ENCODE measurements at regions not wholly inside any gene's neighbourhood (a gene's known extent, or its start where the extent isn't known, plus 50 kb on each side); places are given as distances from the start of the nearest gene placed in this dataset.
"Not testable (repeated sequence)": the region's sequence is repeated elsewhere in the genome, so short reads cannot be mapped to it uniquely, and the experiment has no call there.

DNA sequence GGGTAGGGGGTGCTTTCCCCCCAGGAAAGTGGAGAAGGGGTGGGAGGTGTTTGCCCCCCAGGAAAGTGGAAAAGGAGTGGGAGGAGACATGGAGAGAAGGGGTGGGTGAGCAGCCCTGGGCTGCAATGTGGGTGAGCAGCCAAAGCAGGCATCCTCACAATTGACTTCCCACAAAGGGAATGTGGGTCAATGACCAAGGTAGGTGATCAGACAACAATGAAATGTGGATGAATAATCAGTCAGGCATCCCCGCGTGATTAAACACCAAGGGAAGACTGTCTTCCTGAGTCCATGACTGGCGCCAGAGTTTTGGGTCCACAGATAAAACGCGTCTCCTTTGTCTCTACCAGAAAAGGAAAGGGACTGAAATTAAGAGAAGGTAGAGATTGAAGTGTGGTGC is 558.8 kb downstream of the ADGRL2 start:
- not testable (repeated sequence) for DNase-seq (ENCODE audit: low spot score)

DNA sequence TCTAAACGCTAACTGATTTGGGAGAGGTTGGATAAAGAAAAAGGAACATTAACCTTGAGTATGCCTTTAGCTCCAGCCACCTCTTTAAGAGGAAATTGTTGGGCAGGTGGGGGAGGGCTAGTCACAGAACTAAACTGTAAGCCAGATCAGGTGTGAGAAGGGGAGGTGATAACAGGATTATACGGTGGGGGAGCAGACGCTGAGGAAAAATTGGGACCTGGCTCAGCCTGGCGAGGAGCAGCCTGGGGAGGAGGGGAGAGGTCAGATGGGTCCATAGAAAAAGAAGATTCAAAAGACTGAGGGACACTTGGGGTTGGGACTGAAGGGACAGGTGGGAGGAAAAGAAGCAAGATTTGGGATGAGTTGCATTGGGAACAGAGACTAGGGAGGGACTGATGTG is 558.0 kb downstream of the ADGRL2 start:
- DNase-seq (ENCODE audit: low spot score): not testable (repeated sequence)

DNA sequence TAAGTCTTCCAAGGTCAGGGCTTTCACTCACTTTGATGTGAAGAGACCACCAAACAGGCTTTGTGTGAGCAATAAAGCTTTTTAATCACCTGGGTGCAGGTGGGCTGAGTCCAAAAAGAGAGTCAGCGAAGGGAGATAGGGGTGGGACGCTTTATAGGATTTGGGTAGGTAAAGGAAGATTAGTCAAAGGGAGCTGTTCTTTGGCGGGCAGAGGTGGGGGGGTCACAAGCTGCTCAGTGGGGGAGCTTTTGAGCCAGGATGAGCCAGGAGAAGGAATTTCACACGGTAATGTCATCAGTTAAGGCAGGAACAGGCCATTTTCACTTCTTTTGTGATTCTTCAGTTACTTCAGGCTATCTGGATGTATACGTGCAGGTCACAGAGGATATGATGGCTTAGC is 553.8 kb downstream of the ADGRL2 start:
- DNase-seq (ENCODE audit: low spot score): not testable (repeated sequence)

DNA sequence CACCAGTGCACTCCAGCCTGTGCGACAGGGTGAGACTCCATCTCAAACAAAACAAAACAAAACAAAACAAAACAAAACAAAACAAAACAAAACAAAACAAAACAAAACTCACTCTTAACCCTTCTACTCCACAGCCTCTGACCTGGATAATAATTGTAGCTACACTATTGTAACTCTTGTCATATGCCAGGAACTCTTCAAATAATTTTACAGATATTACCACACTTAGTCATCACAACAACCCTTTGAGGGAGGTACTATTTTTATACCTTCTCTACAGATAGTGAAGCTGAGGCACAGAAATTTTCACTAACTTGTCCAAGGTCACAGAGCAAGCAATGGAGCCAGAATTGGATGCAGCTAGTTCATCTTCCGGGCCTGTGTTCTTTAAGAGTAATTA is 547.8 kb downstream of the ADGRL2 start:
- DNase-seq (ENCODE audit: low spot score): no peak

DNA sequence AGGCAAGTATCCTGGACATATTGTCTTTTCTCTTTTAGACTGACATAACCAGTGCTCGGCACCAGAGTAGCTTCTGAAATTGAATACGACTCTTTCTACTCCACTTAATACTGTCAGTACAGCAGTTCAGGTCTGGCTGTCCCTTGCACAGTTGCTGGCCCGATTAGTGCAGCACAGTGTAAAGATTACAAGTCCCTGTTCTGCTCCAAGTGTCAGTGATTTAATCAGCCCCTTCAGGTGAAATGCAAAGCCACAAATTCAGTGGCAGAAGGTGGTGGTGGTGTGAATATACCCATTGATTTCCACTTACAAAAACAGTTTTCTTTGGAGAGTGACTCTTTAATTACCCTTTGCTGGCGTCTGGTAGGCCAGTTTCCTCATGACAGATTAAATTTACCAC is 545.4 kb downstream of the ADGRL2 start:
- DNase-seq (ENCODE audit: low spot score): no peak

DNA sequence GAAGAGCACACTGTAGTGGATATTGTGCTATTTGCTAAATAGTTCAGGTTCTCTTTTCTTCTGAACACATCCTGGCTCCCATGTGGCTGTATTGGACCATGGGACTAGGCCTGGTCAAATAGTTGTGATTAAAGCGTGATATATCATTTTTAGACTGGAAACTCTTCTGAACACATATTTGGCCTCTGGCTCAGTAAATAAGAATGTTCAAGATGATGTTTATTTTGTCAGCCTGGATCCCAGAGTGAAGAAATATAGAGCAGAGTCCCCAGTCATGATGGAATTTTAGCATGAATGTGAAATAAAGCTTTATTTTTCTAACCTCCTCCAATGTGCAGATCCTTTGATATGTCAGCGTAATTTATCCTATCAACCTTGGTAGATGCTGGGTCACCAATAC is 542.6 kb downstream of the ADGRL2 start:
- no peak for DNase-seq (ENCODE audit: low spot score)

DNA sequence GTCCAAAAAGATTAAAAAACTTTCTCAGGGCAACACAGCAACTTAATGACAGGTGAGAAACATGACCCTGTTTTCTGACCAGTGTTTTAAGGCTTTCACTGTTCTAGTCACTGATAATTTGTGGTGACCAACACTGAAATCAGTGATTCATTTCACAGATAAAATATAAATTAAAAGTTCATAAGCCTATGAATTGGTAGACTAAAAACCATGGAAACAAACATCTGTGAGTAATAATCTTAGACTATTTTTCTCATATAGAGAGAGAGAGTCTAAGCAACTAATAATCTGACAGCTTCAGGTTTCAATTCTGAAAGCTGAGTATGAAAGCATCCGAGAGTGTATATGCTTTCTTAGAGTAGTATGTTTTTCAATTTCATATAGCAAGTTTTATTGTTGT is 536.9 kb downstream of the ADGRL2 start:
- DNase-seq (ENCODE audit: low spot score): no peak

DNA sequence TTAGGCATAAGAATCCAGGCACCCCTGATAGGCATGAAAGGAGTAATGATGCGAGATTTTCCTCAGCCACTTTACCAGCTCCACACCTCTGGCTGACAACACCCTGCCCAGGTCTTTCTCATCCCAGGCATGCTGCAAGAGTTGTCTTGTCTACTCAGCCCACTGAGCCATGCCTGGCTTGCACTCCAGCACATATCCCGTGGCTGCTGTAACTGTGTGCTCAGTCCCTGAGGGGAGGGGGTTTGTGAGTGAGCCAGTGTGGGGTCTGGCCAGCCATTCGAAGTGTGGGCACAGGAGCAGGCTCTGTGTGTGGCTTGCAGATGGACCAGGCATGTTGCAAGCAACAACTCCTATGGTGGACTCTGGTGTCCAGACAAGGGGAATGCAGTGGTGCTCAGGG is 529.6 kb downstream of the ADGRL2 start:
- no peak for DNase-seq (ENCODE audit: low spot score)

DNA sequence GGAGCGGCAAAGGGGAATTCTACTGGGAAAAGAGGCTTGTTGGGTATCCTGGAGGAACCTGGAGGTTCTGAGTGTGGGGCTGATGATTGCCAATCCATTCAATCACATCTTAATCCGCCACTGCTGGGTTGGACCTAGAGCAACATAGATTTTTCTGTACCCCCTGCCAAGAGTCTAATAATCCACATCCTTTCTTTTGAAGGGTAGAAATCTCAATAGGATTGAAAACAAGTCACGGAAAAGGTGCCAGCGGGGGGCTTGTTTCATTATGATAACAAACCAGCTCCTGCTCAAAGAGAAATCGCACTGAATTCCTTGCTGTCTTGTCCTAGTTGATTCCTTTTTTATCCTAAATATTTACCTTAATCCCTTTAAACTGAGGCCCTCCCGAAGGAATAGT is 528.5 kb downstream of the ADGRL2 start:
- DNase-seq (ENCODE audit: low spot score): no peak

DNA sequence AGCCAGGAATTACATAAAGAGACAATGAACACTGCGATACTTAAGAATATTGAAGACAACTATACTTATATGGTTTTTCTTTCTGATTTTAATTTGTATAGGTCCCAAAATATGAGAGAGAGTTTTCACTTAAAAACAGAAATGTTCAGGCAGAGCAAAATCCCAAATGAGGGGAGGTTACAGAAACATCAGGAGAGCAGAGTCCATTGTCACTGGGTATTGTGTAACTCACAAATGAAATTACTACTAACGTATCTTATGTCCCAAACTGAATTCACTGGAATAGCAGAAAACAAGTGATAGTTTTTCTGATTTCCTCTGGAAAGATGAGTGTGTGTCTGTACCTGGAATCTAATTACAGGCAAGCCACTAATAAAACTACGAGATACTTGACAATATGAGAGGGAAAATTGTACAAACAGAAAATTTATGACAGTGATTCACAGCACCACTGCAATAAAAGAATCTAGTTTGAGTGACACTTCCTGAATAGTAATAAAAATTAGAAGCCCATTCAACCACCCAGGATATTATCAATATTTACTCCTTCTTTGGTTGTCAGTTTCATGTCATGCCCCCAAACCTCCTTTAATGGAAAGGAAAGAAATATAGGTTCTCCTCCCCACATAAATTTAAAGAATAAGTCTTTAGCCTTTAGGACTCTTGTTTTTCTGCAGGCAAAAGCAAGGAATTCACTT is 522.6 kb downstream of the ADGRL2 start:
- DNase-seq (ENCODE audit: low spot score): no peak

DNA sequence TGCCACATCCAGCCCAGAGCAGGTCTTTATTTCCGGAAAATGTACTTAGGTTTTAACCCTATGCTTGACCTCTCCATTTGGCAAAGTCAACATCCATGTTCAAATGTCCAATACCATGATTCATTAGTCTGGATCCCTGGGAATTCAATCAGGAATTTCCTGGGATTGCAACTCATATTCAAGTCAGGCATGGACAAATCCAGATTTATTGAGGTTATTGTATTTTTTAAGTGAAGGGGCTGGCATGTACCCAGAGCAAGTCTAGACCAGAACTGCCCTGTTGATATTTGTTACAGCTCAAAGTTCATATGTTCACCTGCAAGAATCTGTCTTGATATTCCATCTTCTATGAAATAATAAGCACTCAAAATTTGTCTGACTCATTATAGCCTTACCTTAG is 521.1 kb downstream of the ADGRL2 start:
- no peak for DNase-seq (ENCODE audit: low spot score)

DNA sequence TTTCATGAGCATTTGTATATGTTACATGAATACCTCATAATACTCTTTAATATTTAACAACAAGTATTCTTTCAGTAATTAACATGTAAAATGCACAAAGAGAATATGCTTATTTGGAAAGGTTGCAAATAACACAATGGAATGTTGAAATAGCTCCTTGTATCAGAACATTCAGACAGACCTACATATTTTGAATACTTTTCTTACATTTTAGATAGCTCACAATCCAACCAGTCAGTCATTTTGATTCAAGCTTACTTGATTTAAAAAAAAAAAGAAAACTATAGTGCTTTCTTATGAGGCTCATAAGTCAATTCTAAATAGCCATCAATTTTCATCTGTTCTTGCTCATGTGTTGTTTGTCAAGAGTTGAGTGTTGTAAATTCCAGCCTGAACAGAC is 518.8 kb downstream of the ADGRL2 start:
- DNase-seq (ENCODE audit: low spot score): no peak

DNA sequence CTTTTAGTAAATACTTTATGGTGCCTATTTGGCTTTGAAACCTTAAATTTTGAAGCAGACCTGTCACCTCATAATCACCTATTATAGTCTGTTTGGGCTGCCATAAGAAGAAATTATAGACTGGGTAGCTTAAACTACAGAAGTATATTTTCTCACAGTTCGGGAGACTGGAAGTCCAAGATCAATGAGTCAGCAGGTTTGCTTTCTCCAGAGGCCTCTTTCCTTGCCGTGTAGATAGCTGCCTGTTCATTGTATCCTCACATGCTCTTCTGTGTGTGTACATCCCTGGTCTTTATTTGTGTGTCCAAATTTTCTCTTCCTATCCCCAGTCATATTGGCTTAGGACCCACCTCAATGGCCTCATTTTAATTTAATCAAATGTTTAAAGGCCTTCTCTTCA is 518.2 kb downstream of the ADGRL2 start:
- DNase-seq (ENCODE audit: low spot score): no peak

DNA sequence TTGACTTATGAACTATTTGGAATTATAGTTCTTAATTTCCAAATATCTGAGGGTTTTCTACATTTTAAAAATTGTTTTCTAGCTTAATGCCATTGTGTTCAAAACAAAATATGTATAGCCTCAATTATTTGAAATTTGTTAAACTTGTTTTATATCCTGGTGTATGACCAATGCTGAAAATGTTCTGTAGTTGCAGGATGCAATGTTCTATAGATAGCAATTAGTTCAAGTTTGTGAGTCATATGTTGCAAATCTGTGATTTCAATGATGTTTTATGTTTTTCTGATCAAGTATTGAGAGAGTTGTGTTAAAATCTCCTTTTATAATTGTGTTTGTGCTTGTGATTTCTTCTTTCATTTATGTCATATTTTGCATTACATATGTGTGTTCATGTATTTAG is 517.5 kb downstream of the ADGRL2 start:
- no peak for DNase-seq (ENCODE audit: low spot score)

DNA sequence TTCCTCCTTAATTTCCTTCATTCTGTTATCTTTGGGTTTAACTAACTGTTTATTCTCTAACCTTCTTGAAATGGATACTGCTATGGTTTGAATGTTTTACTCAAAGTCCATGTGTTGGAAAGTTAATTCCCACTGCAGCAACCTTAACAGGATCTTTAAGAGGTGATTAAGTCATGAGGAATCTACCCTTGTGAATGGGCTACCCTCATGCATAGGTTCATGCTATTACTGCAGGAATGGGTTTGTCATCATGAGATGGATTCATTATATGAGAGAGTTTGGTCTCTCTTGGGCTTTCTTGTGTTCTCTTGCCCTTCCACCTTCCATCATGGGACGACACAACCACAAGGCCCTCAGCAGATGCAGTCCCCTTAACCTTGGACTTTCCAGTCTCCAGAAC is 516.9 kb downstream of the ADGRL2 start:
- no peak for DNase-seq (ENCODE audit: low spot score)

DNA sequence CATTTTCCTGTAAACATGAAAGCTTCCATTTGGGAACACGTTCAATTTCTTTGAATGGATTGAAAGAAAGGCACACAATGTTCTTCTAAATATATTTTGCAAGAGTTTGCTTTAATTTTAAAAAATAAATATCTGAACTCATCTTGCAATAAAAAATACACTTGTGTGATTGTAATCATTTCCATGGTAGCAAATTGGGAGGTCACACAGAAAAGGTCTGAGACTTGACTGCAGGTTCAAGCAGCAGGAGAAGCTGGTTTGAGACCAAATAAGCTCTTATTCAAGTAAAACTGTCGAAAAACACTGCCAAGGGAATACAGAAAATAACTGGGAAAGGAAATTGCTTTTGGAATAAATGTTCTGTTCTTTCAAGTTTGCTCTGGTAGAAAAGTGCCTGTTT is 498.9 kb downstream of the ADGRL2 start:
- DNase-seq (ENCODE audit: low spot score): no peak

DNA sequence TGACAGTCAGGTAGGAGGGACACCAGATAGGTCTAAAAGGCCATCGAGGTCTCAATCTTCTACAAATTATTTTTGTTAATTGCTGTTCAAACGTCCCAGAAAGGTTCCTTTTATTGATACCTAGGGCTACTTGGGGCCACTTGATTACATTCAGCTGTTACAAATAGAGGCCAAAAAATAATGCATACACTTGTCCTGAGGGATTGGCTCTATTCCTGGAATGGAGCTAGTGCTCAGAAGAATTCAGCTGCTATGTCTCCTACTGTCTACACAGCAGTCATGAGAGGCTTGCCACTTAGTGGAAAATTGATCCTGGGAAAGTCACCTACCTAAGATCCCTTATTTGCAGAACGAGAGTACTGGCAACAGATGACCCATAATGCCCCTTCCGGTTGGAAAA is 498.3 kb downstream of the ADGRL2 start:
- no peak for DNase-seq (ENCODE audit: low spot score)

DNA sequence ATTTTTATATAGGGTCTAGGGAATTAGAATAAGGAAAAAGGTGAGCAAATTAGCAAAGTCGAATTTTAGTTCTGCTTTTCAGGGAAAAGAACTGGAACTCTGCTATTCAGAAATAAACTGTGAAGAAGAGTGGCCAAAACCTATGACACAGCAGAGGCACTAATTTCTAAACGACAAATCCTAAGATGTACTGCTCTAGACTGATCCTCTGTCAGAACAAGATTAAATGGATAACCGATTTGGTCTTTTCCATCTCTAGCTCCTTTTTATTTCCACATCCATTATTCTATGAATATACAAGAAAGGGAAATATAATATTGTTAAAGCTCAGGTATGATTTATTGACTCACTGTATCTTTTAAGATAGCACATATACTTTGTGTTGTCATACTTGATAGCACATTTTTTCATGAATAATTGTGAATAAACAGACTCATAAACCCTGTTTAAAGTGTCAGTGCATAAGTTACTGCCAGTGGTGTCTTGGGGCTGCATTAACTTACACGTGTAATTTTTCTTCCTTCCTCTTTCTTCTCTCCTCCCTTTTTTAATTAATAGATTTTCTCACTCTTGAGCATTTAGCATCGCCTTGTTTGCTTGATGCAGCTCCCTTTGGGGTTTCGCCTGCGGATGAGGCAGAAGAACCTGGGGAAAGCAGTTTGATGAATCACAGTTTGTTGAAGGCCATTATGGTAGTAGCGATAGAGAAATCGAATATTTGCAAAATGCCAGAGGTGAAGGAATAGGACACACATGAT is 496.6 kb downstream of the ADGRL2 start:
- no peak for DNase-seq (ENCODE audit: low spot score)

DNA sequence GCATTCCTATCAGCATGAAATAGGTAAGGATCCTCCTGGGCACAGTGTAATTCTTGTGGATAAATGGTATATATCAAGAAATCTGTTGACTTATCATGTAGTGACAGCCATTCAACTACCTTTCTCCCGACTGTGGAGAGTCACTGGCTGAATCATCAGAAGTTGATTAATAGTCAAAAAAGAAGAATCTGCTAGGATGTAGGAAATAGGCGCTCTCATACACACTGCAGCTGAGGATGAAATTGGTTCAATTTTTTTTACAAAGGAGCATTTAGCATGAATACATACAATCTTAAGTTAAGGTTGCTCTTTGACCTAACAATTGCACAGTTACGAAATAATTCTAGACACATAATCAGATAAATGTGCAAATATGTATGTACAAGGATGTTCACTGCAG is 486.8 kb downstream of the ADGRL2 start:
- no peak for DNase-seq (ENCODE audit: low spot score)

DNA sequence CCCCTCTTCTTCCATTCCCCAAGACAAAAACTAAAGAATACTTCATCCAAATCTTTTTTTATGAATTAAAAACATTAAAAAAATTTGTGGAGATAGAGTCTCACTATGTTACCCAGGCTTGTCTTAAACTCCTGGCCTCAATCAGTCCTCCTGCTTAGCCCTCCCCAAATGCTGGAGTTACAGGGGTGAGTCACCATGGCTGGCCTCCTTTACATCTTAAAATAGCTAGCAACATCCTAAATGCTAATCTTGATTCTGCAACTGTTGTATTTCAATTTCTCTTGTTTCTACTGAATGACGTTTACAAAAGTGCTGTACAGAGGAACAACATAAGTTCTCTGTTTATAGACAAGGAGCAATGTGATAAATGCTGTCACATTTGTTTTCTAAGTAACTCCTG is 483.5 kb downstream of the ADGRL2 start:
- no peak for DNase-seq (ENCODE audit: low spot score)

DNA sequence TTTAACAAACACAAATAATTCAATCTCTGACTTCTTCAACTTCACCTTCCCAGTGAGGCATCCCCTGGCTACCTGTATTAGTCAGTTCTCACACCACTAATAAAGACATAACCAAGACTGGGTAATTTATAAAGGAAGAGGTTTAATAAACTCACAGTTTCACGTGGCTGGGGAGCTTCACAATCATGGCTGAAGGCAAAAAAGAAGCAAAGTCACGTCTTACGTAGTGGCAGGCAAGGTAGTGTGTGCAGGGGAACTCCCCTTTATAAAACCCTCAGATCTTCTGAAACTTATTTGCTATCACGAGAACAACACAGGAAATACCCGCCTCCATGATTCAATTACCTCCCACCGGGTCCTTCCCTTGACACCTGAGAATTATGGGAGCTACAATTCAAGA is 478.5 kb downstream of the ADGRL2 start:
- DNase-seq (ENCODE audit: low spot score): no peak

DNA sequence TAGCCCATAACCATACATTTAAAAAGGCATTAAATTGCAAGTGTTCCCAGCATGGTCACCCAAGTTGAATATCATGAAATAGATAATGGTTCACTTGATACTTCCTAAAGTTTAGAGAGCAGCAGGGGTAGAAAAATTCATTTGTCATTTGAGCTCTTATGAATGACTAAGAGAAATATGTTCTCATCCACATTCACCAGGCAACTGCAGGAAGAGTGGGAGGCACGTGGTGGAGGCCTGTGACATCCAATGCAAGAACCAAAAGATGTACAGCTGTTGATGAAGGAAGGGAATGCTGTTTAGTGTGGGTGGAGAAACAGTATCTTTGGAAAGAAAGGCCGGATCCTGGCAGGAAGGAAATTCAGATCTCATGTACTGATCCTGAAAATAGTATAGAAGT is 473.1 kb downstream of the ADGRL2 start:
- no peak for DNase-seq (ENCODE audit: low spot score)

DNA sequence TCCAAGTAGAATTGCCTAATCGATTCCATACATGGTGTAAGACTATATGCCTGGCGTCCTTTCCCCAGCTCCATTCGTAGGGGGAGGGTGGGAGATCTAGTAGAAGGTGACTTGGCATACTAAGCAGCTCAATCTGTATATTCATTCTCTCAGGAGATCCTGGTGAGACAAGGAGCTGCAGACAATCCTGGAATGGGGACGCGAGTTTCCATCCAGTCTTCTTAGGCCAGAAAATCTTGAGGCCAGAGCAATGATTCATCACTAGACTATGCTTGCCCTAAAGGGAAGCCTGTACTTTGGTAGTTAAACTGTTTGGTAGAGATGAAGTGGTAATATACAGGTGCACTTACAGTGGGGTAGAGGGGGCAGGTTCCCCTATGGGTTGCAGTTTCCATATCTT is 468.7 kb downstream of the ADGRL2 start:
- DNase-seq (ENCODE audit: low spot score): no peak

DNA sequence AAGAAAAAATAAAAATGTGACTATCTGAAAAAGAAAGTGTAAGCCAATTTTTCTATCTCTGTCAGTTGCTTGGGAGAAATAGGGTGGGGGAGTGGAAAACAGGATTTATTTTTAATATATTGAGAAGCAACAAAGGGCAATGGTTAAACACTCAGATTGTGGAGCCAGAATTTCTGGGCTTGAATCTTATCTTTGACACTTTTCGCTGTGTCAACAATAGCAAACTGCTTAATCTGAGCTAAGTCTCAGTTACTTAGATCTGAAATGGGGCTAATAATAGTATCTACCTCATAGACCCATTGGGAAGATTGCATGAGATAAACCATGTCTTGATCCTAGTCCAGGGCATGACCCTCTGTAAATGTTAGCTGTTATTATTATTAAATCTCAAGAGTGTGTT is 468.1 kb downstream of the ADGRL2 start:
- DNase-seq (ENCODE audit: low spot score): no peak

Measured in putamen (tissue), 1 donor.